ENCODE measurements at regions not wholly inside any gene's neighbourhood (a gene's known extent, or its start where the extent isn't known, plus 50 kb on each side); places are given as distances from the start of the nearest gene placed in this dataset.

GRCh38 chr1:98211271-98211845 lies 290.5 kb upstream of the DPYD start (continued):
- TF ChIP-seq ZNF600 (tag by site-specific recombination; IDR thresholded peaks at IDR 0.05) = no peak
- TF ChIP-seq ZNF221 (tag by site-specific recombination; IDR thresholded peaks at IDR 0.05; ENCODE audit: borderline replicate concordance) = no peak
- no peak for TF ChIP-seq ZNF19 (tag by site-specific recombination; IDR thresholded peaks at IDR 0.05; ENCODE audit: low read depth)
- TF ChIP-seq ZNF350 (tag by site-specific recombination; IDR thresholded peaks at IDR 0.05) = no peak
- TF ChIP-seq PBX3 (CRISPR knock-in tag; IDR thresholded peaks at IDR 0.05) = no peak
- no peak for TF ChIP-seq ZNF621 (tag by site-specific recombination; IDR thresholded peaks at IDR 0.05)
- TF ChIP-seq OSR2 (tag by site-specific recombination; IDR thresholded peaks at IDR 0.05) = no peak
- TF ChIP-seq ZNF701 (tag by site-specific recombination; IDR thresholded peaks at IDR 0.05) = no peak

GRCh38 chr1:98210563-98210962 lies 289.7 kb upstream of the DPYD start:
- Histone ChIP-seq H3K36me3 (ENCODE audit: control insufficient read depth in 2 of 2, insufficient read depth in 1 of 2, low read length in 2 of 2) (no peaks in the 10 kb centered on the region), H3K9me3 (ENCODE audit: control insufficient read depth, insufficient read depth, low read depth, low read length) (no peaks in the 10 kb centered on the region), H3K4me1 (ENCODE audit: control insufficient read depth, insufficient read depth, low read length) (no peaks in the 10 kb centered on the region), H3K4me3 (ENCODE audit: low read depth, low read length) (no peak overlapping the region), H3K27ac (ENCODE audit: extremely low read depth, low read depth, low read length) (no peak overlapping the region)
- TF ChIP-seq ZNF639 (tag by site-specific recombination; IDR thresholded peaks at IDR 0.05) = no peak
- ChIA-PET POLR2A (interaction anchor here (0.7 kb wide), 1 partner anchor 107 kb away, joined by 5 read pairs; no protein-coding TSS in a partner anchor), CTCF (no interaction called here)

- Histone ChIP-seq H3K36me3 (ENCODE audit: control insufficient read depth in 2 of 2, insufficient read depth in 1 of 2, low read length in 2 of 2) (no peaks in the 10 kb centered on the region), H3K27ac (ENCODE audit: extremely low read depth, low read depth, low read length) (no peak overlapping the region), H3K4me3 (ENCODE audit: low read depth, low read length) (no peak overlapping the region; the same call in 1 of the 2 replicates), H3K4me1 (ENCODE audit: control insufficient read depth, insufficient read depth, low read length) (no peaks in the 10 kb centered on the region), H3K9me3 (ENCODE audit: control insufficient read depth, insufficient read depth, low read depth, low read length) (no peaks in the 10 kb centered on the region)
- TF ChIP-seq ZNF580 (tag by site-specific recombination; IDR thresholded peaks at IDR 0.05) (no peak), OSR2 (tag by site-specific recombination; IDR thresholded peaks at IDR 0.05) (no peak), ZNF391 (tag by site-specific recombination; IDR thresholded peaks at IDR 0.05; ENCODE audit: borderline replicate concordance, low read depth) (no peak), ZNF175 (tag by site-specific recombination; IDR thresholded peaks at IDR 0.05) (no peak), ZNF133 (tag by site-specific recombination; IDR thresholded peaks at IDR 0.05) (no peak), ZNF112 (tag by site-specific recombination; IDR thresholded peaks at IDR 0.05) (no peak), ZNF239 (tag by site-specific recombination; IDR thresholded peaks at IDR 0.05) (no peak), SCRT2 (tag by site-specific recombination; IDR thresholded peaks at IDR 0.05) (no peak), ZNF2 (tag by site-specific recombination; IDR thresholded peaks at IDR 0.05) (no peak), SP2 (tag by site-specific recombination; IDR thresholded peaks at IDR 0.05) (no peak), HOXC10 (CRISPR knock-in tag; IDR thresholded peaks at IDR 0.05) (no peak)
- CTCF ChIA-PET = no interaction called here
- POLR2A ChIA-PET = interaction anchor here (0.7 kb wide), 1 partner anchor 106 kb away, joined by 5 read pairs; no protein-coding TSS in a partner anchor
Observed at GRCh38 chr1:98210064-98210463, 289.2 kb upstream of the DPYD start.
